Choroid plexus epithelial cell (primary cell): ENCODE measurements at regions not wholly inside any gene's neighbourhood (a gene's known extent, or its start where the extent isn't known, plus 50 kb on each side); places are given as distances from the start of the nearest gene placed in this dataset.
"Not testable (repeated sequence)": the region's sequence is repeated elsewhere in the genome, so short reads cannot be mapped to it uniquely, and the experiment has no call there.

Experiments
- DNase-seq: peaks from one replicate; pipeline ENCODE4 v3.0.0-alpha.2; 2010; ENCODE audit warnings: low read depth
- H3K4me3 ChIP-seq: 2 replicates; pipeline ENCODE4 v1.5.1; 2011; ENCODE audit warnings: low read depth, mild to moderate bottlenecking, control low read depth, low read length, moderate library complexity
- CTCF ChIP-seq: conservative IDR thresholded peaks from 2 replicates; pipeline ENCODE4 v1.5.1; 2011; ENCODE audit warnings: low read depth, mild to moderate bottlenecking, control low read depth, inconsistent platforms, low read length, moderate library complexity

DNA sequence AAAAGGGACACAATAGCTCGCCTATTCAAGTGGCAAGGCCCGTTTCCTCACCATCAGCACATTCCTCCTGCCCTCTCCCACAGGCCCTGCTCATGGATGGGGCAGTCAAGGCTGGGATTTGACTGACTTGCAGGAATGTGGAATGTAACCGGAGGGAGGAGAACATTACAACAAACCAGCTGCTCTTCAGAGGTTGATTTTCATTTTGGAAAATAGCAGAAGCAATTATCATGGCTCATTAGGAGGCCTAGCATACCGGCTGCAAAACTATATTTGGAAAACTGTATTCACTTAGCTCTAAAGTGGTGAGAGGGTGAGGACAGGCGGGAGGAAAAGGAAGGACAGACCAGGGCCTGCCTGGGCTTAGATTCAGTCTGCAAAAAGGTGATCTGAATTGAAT, 283.7 kb downstream of the CD83 start:
- DNase-seq: no peak
- no peak overlapping the region for H3K4me3 ChIP-seq
- no peak for TF ChIP-seq CTCF

DNA sequence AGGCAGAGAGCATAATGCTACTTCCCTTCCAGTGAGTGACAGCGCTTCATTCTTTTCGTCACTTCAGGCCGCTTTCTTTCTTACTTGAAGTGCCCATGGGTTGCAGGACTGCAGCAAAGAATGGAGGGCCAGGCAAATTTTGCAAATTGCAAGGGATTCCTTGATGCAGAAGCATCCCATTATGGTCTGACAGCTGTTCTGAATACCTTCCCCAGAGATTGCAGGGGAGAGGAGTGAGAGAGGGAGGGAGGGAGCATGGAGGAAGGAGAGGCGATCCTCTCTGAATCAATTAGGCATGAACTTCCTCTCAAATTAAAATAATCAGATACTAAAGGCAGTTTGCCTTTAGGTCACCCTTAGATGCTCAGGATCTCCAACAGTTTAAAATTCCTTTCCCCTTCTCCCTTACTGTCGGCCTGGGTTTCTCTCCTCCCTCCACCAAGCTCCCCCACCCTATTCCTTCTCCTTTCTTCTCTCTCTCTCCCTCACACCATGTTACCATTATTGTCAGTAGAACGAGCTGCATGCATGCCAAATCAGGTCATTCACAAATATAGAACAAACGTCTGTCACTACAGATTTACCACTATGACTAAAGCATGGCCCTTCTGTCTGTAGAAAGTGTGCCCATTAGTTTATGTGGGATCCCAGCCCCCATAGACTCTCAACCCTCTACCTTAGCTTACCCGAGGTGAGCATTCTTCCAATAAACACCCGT, 289.2 kb downstream of the CD83 start:
- no peak overlapping the region for H3K4me3 ChIP-seq
- no peak for DNase-seq
- no peak for TF ChIP-seq CTCF

- DNase-seq: no peak
- no peak for TF ChIP-seq CTCF
- no peak overlapping the region for H3K4me3 ChIP-seq
Measured at GRCh38 chr6:14408446-14408845, 290.9 kb downstream of the CD83 start.

DNA sequence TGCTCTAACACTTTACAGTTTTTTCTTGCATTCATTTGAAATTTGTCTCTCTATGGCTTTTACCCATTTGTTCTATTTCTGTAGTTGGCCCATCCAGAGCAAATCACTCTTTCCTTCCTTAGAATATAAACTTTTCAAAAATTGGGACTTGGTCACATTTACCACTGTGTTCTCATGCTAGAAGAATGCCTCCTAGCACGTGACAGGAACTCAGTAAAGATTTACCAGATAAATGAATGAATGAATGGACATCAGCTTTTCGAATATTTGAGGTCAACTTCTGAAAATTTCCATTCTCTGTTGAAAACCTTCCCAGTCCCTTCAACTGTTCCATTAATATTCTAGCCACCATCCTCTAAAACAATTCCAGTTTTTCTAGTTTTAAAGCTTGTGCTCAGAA, 294.5 kb downstream of the CD83 start:
- no peak for DNase-seq
- no peak overlapping the region for H3K4me3 ChIP-seq
- no peak for TF ChIP-seq CTCF

- no peak for DNase-seq
- no peak overlapping the region for H3K4me3 ChIP-seq
- TF ChIP-seq CTCF: no peak
Measured at GRCh38 chr6:14415452-14415851, 297.9 kb downstream of the CD83 start.

DNA sequence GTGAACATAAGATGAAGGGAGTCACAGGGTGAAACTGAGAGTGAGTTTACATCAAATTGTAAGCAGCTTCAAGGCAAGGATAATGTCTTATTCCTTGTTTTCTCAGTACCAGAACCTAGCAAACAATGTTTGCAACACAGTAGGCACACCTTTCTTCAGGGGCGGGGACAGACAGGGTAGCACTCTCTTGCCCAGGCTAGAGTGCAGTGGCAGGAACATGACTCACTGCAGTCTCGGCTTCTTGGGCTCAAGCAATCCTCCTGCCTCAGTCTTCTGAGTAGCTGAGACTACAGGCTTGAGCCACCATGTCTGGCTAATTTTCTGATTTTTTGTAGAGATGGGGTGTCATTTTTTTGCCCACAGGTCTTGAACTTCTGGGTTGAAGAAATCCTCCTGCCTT, 299.8 kb downstream of the CD83 start:
- no peak overlapping the region for H3K4me3 ChIP-seq
- DNase-seq: no peak
- TF ChIP-seq CTCF: no peak

- not testable (repeated sequence) for H3K4me3 ChIP-seq
Measured at GRCh38 chr6:14419224-14419623, 301.7 kb downstream of the CD83 start.

GRCh38 chr6:14422061-14422460, 304.5 kb downstream of the CD83 start:
- DNase-seq: no peak
- no peak for TF ChIP-seq CTCF

More at GRCh38 chr6:14419224-14419623, 301.7 kb downstream of the CD83 start:
- DNase-seq: not testable (repeated sequence)

More at GRCh38 chr6:14422061-14422460, 304.5 kb downstream of the CD83 start:
- no peak overlapping the region for H3K4me3 ChIP-seq
